PC-9 (cell line): ENCODE measurements at regions not wholly inside any gene's neighbourhood (a gene's known extent, or its start where the extent isn't known, plus 50 kb on each side); places are given as distances from the start of the nearest gene placed in this dataset.

Experiments used
- CTCF ChIP-seq: fragments of 200-600 bp; sonication (generic); conservative IDR thresholded peaks from 2 replicates; pipeline ENCODE4 v1.6.1; 2017; ENCODE audit warnings: mixed run types, antibody characterized with exemption, mild to moderate bottlenecking, moderate library complexity
- EZH2 ChIP-seq: fragments of 200-600 bp; sonication (generic); IDR thresholded peaks from 2 replicates; pipeline ENCODE4 v1.8.0; 2017; ENCODE audit warnings: antibody characterized with exemption, low read depth

GRCh38 chr13:53112522-53112921, 83.9 kb downstream of the OLFM4 start:
- TF ChIP-seq CTCF (no peak), EZH2 (no peak)
